ENCODE measurements at regions not wholly inside any gene's neighbourhood (a gene's known extent, or its start where the extent isn't known, plus 50 kb on each side); places are given as distances from the start of the nearest gene placed in this dataset.

DNA sequence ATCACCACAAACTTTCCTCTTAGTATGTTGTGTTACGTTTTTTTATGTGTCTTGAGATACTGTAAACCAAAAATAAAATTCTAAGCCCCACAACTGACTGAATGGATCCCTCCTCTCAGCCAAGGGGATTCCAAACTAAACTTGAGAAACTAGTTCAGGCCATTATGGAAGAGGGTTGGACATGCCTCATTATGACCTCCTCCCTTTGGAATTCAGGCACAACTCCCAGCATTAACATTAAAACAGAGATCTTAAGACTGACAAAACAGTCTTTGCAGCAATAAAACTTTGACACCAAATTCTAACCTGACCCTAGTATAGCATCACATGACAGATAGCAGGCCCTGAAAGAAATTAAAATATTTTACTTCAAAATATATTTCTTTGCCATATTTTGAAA lies 51.1 kb upstream of the SLC47A1 start:
- no peak for TF ChIP-seq TARDBP (IDR thresholded peaks at IDR 0.05)
- TF ChIP-seq SP1 (IDR thresholded peaks at IDR 0.05): no peak
- TF ChIP-seq ELF4 (IDR thresholded peaks at IDR 0.05): no peak
- no peak for TF ChIP-seq FOXM1 (IDR thresholded peaks at IDR 0.05; ENCODE audit: borderline replicate concordance)
- no peak for TF ChIP-seq L3MBTL2 (conservative IDR thresholded peaks at IDR 0.05)
- no peak for TF ChIP-seq PKNOX1 (IDR thresholded peaks at IDR 0.05)
- no peak for TF ChIP-seq ARNT (IDR thresholded peaks at IDR 0.05)
- TF ChIP-seq FOXA1 (IDR thresholded peaks at IDR 0.05): no peak
